Fibroblast of pulmonary artery (primary cell): ENCODE measurements at regions not wholly inside any gene's neighbourhood (a gene's known extent, or its start where the extent isn't known, plus 50 kb on each side); places are given as distances from the start of the nearest gene placed in this dataset.
"Not testable (repeated sequence)": the region's sequence is repeated elsewhere in the genome, so short reads cannot be mapped to it uniquely, and the experiment has no call there.

ENCODE experiments used
- DNase-seq: peaks from one replicate; pipeline ENCODE4 v3.0.0-alpha.2; 2010; ENCODE audit warnings: low read depth
- H3K4me3 ChIP-seq: replicated peaks from 2 replicates; pipeline ENCODE4 v1.5.1; 2011; ENCODE audit warnings: low read depth, mild to moderate bottlenecking, control low read depth, low read length, moderate library complexity
- TF ChIP-seq, protein P1 (sequence below): IDR thresholded peaks from 2 replicates; pipeline ENCODE4 v1.5.1; 2011; ENCODE audit warnings: mild to moderate bottlenecking, control low read depth, low read length, inconsistent platforms; ENCODE audit errors: missing control alignments

DNA sequence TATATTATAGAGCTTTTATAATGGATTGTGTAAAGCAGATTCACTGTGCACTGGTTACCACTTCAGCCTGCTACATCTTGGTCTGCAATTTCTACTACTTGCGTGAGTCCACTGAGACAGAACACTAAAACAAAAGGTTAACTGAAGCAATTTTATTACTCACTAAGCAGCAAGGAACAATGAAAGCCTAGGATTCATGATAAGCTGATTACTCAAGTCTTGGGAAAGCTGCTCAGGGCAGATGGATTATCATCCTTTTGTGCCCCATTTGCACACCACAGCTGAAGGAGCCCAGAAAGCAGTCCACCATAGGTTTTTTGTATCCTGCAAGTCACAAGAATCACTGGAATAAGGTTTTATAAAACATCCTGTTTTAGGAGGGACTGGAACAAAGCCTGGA is 1215.2 kb upstream of the TMEFF2 start:
- TF ChIP-seq, protein P1, sequence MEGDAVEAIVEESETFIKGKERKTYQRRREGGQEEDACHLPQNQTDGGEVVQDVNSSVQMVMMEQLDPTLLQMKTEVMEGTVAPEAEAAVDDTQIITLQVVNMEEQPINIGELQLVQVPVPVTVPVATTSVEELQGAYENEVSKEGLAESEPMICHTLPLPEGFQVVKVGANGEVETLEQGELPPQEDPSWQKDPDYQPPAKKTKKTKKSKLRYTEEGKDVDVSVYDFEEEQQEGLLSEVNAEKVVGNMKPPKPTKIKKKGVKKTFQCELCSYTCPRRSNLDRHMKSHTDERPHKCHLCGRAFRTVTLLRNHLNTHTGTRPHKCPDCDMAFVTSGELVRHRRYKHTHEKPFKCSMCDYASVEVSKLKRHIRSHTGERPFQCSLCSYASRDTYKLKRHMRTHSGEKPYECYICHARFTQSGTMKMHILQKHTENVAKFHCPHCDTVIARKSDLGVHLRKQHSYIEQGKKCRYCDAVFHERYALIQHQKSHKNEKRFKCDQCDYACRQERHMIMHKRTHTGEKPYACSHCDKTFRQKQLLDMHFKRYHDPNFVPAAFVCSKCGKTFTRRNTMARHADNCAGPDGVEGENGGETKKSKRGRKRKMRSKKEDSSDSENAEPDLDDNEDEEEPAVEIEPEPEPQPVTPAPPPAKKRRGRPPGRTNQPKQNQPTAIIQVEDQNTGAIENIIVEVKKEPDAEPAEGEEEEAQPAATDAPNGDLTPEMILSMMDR: no peak
- peak; percentile 4 for DNase-seq

DNA sequence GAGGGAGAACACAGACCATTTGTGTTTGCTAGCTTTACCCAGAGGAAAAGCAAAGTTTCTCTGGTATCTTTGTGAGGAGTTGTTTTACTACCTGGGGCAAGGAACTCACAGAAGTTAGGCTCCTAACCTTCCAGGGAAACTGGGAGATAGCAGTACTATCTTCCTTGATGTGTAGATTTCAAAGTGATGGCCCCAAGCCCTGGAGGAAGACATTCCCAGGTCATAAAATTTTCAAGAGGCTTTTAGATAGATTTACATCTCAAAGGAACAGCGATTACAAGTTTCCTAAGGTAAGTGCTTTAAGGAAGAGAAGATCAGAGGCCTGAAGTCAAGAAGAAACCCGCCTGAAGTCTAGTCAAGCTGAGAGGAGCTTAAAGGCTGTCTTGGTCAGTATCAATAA is 1187.8 kb upstream of the TMEFF2 start:
- TF ChIP-seq, protein P1: no peak
- no peak for DNase-seq
- no peak overlapping the region for H3K4me3 ChIP-seq

More for the DNA sequence above, 1215.2 kb upstream of the TMEFF2 start:
- no peak overlapping the region for H3K4me3 ChIP-seq

DNA sequence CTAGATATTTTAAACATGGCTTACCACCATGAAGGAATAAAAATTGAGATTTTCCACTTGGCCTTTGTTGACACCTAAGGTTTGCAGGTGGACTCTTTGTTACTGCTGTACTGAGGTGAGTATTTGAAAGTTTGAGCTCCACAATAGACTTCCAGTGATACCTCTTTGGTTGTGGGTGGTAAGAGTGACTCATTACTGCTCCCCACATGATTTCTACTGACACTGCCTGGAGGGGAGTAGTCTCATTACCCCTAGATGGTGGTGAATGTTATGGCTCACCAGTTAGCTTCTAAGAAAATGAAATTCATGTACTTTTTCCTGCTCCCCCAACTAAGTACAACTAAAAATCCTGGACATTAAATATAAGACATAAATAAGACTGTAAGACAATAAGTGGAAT is 1183.1 kb upstream of the TMEFF2 start:
- no peak for DNase-seq
- no peak overlapping the region for H3K4me3 ChIP-seq
- TF ChIP-seq, protein P1: no peak

DNA sequence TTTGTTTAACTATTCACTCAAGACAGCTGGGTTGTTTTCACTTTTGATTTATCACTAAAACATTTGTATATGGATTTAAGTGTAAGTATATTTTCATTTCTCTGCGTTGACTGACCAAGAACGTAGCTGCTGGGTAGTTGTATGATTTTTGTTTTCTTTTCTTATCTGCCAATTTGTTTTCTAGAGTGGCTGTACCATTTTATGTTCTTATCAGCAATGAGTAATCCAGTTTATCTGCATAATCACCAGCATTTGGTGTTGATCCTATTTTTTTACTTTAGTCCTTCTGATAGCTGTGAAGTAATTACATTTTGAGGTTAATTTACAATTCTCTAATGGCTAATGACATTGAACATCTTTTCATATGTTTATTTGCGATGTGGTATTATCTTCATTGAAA is 1178.4 kb upstream of the TMEFF2 start:
- DNase-seq: no peak
- TF ChIP-seq, protein P1: no peak
- H3K4me3 ChIP-seq: no peak overlapping the region

DNA sequence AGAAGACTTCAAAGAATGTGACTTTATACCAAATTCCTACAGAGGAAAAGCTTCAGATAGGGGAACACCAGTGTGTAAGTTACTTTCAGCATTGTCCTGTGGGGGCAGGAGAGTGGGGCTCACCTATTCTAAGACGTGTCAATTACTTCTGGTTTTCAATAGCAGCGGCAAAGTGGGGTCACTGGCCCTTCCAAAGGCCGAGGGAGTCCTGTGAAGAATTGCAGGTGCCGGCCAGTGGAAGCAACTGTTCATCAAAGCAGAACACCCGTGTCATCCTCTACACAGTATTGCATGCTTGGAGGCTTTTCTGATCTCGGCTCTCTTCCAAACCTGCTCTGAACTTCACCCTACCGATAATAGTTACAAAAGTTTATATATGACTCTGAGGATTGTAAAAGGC is 1176.5 kb upstream of the TMEFF2 start:
- DNase-seq: no peak
- no peak overlapping the region for H3K4me3 ChIP-seq

DNA sequence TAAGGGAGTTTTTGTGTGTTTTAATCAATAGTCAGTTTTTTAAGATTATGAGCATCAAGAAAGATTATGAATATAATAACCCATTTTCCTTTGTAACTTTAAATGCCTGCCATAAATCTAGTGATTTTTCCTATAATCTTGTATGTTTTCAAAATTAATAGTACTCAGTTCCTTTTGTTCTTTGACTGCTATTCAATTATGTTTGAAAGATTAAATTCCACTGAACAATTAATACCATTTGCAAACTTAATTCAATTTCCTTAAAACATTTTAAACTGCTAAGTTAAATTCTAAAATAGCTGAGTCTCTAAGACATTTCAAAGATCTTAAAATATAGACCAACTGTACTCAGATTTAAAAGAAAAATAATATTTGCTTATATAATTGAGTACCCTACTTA is 1173.9 kb upstream of the TMEFF2 start:
- DNase-seq: no peak
- H3K4me3 ChIP-seq: no peak overlapping the region
- TF ChIP-seq, protein P1: no peak

More for the DNA sequence above, 1176.5 kb upstream of the TMEFF2 start:
- TF ChIP-seq, protein P1: no peak

DNA sequence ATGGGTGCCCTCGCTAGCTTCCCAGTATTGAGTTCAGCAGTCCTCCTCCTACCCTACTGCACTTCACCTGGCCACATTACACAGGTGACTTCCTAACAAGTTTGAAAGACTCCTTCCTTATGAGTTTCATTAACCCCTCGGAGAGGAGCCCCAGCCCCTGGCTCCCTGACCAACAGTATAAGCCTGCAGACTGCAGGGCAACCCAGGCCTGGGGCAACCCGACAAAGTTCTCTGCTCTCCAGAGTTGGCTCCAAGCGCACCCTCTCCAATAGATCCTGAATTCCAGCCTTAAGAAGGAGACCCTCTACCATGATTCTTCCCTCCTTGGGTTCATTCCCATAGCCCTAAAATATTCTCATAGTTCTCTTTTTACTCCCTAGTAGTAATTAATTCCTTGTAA is 1162.8 kb upstream of the TMEFF2 start:
- DNase-seq: no peak
- TF ChIP-seq, protein P1: no peak
- no peak overlapping the region for H3K4me3 ChIP-seq

DNA sequence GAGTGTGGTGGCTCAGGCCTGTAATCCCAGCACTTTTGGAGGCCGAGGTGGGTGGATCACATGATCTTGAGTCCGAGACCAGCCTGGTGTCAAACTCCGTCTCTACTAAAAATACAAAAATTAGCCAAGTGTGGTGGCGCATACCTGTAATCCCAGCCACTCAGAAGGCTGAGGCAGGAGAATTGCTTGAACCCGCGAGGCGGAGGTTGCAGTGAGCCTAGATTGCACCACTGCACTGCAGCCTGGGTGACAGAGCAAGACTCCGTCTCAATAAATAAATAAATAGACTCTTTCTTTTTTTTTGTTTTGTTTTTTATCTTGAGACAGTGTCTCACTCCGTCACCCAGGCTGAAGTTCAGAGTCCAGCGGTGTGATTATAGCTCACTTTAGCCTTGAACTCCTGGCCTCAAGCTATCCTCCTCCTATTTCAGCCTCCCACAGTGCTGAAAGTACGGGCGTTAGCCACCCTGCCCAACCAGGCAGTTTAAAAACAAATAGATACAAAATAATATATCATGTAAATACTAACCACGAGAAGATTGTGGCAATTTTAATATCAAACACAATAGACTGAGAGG is 1158.0 kb upstream of the TMEFF2 start:
- not testable (repeated sequence) for DNase-seq, H3K4me3 ChIP-seq
